ENCODE measurements at regions not wholly inside any gene's neighbourhood (a gene's known extent, or its start where the extent isn't known, plus 50 kb on each side); places are given as distances from the start of the nearest gene placed in this dataset.

GRCh38 chr5:67437905-67438845, 241.6 kb upstream of the CD180 start:
- DNase-seq (ENCODE audit: low spot score) (no peak), ATAC-seq (ENCODE audit: low read depth) (no peak)
- Histone ChIP-seq H3K36me3 (ENCODE audit: low read depth) (no peaks in the 10 kb centered on the region), H3K9me3 (ENCODE audit: severe bottlenecking) (no peaks in the 10 kb centered on the region), H3K4me3 (ENCODE audit: severe bottlenecking) (no peak overlapping the region), H3K27me3 (ENCODE audit: insufficient read depth, poor library complexity, severe bottlenecking) (no peaks in the 10 kb centered on the region), H3K4me1 (ENCODE audit: insufficient read depth, poor library complexity, severe bottlenecking) (no peaks in the 10 kb centered on the region), H3K27ac (ENCODE audit: poor library complexity, severe bottlenecking) (no peak overlapping the region)
- no peak for TF ChIP-seq CTCF (IDR thresholded peaks at IDR 0.05; ENCODE audit: poor library complexity, severe bottlenecking)

- no peak for TF ChIP-seq CTCF (IDR thresholded peaks at IDR 0.05; ENCODE audit: poor library complexity, severe bottlenecking)
- no peak for DNase-seq (ENCODE audit: low spot score)
- no peak for ATAC-seq (ENCODE audit: low read depth)
- Histone ChIP-seq H3K36me3 (ENCODE audit: low read depth) (no peaks in the 10 kb centered on the region), H3K9me3 (ENCODE audit: severe bottlenecking) (no peaks in the 10 kb centered on the region), H3K4me1 (ENCODE audit: insufficient read depth, poor library complexity, severe bottlenecking) (peaks cover 6% of the 10 kb centered on the region), H3K27ac (ENCODE audit: poor library complexity, severe bottlenecking) (no peak overlapping the region), H3K27me3 (ENCODE audit: insufficient read depth, poor library complexity, severe bottlenecking) (no peaks in the 10 kb centered on the region), H3K4me3 (ENCODE audit: severe bottlenecking) (no peak overlapping the region)
Measured at GRCh38 chr5:67435032-67435431, 238.4 kb upstream of the CD180 start.

- TF ChIP-seq CTCF (IDR thresholded peaks at IDR 0.05; ENCODE audit: poor library complexity, severe bottlenecking) = no peak
- H3K4me1 ChIP-seq (ENCODE audit: insufficient read depth, poor library complexity, severe bottlenecking) = peaks cover 6% of the 10 kb centered on the region
- no peak overlapping the region for H3K27ac ChIP-seq (ENCODE audit: poor library complexity, severe bottlenecking)
- no peaks in the 10 kb centered on the region for H3K9me3 ChIP-seq (ENCODE audit: severe bottlenecking)
- DNase-seq (ENCODE audit: low spot score) (no peak), ATAC-seq (ENCODE audit: low read depth) (no peak)
- no peaks in the 10 kb centered on the region for H3K27me3 ChIP-seq (ENCODE audit: insufficient read depth, poor library complexity, severe bottlenecking)
- H3K36me3 ChIP-seq (ENCODE audit: low read depth) = no peaks in the 10 kb centered on the region
- no peak overlapping the region for H3K4me3 ChIP-seq (ENCODE audit: severe bottlenecking)
Measured at GRCh38 chr5:67434466-67434865, 237.9 kb upstream of the CD180 start.

GRCh38 chr5:67432606-67433005, 236.0 kb upstream of the CD180 start:
- H3K36me3 ChIP-seq (ENCODE audit: low read depth) = no peaks in the 10 kb centered on the region
- no peaks in the 10 kb centered on the region for H3K9me3 ChIP-seq (ENCODE audit: severe bottlenecking)
- no peaks in the 10 kb centered on the region for H3K27me3 ChIP-seq (ENCODE audit: insufficient read depth, poor library complexity, severe bottlenecking)
- DNase-seq (ENCODE audit: low spot score) (no peak), ATAC-seq (ENCODE audit: low read depth) (no peak)
- peaks cover 6% of the 10 kb centered on the region for H3K4me1 ChIP-seq (ENCODE audit: insufficient read depth, poor library complexity, severe bottlenecking)
- TF ChIP-seq CTCF (IDR thresholded peaks at IDR 0.05; ENCODE audit: poor library complexity, severe bottlenecking) = no peak
- H3K27ac ChIP-seq (ENCODE audit: poor library complexity, severe bottlenecking) = no peak overlapping the region
- H3K4me3 ChIP-seq (ENCODE audit: severe bottlenecking) = no peak overlapping the region

- peak; percentile 46; the same call in 1 of the 3 replicates for ATAC-seq (ENCODE audit: low read depth)
- H3K9me3 ChIP-seq (ENCODE audit: severe bottlenecking) = no peaks in the 10 kb centered on the region
- peaks cover 6% of the 10 kb centered on the region for H3K4me1 ChIP-seq (ENCODE audit: insufficient read depth, poor library complexity, severe bottlenecking)
- no peaks in the 10 kb centered on the region for H3K36me3 ChIP-seq (ENCODE audit: low read depth)
- H3K27ac ChIP-seq (ENCODE audit: poor library complexity, severe bottlenecking) = no peak overlapping the region
- DNase-seq (ENCODE audit: low spot score) = no peak
- no peak for TF ChIP-seq CTCF (IDR thresholded peaks at IDR 0.05; ENCODE audit: poor library complexity, severe bottlenecking)
- no peaks in the 10 kb centered on the region for H3K27me3 ChIP-seq (ENCODE audit: insufficient read depth, poor library complexity, severe bottlenecking)
- H3K4me3 ChIP-seq (ENCODE audit: severe bottlenecking) = no peak overlapping the region
Measured at GRCh38 chr5:67431191-67431590, 234.6 kb upstream of the CD180 start.

Data from RWPE2 (cell line).